Stomach (tissue), 4 donors: ENCODE measurements at regions not wholly inside any gene's neighbourhood (a gene's known extent, or its start where the extent isn't known, plus 50 kb on each side); places are given as distances from the start of the nearest gene placed in this dataset.

Source experiments
- CTCF ChIP-seq, 7 experiments: fragments of 450-650 bp in 4 of 7; fragments of 200-600 bp in 3 of 7; sonication (generic) in 3 of 7; IDR thresholded peaks; one replicate each; pipeline ENCODE4 v1.5.1; 2016 to 2019; ENCODE audit warnings: antibody characterized with exemption in 7 of 7, control low read depth in 2 of 7, mild to moderate bottlenecking in 1 of 7
- EP300 ChIP-seq: sonication (generic); formaldehyde crosslinking; IDR thresholded peaks from one replicate; pipeline ENCODE4 v1.6.1; 2017; ENCODE audit warnings: antibody characterized with exemption
- POLR2A ChIP-seq, 4 donors: fragments of 450-650 bp; IDR thresholded peaks; one replicate each; pipeline ENCODE4 v1.6.1; 2016; ENCODE audit warnings: antibody characterized with exemption in 4 of 4, control low read depth in 2 of 4, mild to moderate bottlenecking in 1 of 4, moderate library complexity in 1 of 4
- POLR2AphosphoS5 ChIP-seq, 3 donors: sonication (generic); formaldehyde crosslinking; IDR thresholded peaks; one replicate each; pipeline ENCODE4 v1.6.1; 2016; ENCODE audit warnings: antibody characterized with exemption in 3 of 3

DNA sequence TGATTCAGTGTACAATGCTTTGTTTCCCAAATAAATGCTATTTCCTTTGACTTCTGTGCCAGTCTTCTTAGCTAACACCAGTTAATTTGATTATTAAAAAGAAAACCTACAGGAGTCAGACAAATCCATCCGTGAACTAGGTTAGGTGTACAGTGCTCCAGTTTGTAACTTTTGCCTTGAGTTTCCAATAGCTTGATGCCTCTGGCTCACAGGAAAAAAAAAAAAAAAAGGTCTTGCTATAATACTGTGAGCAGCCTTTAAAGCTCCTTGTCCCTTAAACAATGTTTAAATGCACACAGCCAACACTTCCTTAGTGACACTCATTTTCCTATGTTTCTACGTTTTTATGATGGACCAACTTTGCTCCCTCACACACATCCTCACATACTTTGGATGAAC lies 71.8 kb upstream of the TMX1 start:
- no peak for TF ChIP-seq POLR2A (IDR thresholded peaks at IDR 0.05)
- TF ChIP-seq CTCF (IDR thresholded peaks at IDR 0.05) = no peak
- no peak for TF ChIP-seq EP300
- no peak for TF ChIP-seq POLR2AphosphoS5 (IDR thresholded peaks at IDR 0.05)
